ENCODE measurements at regions not wholly inside any gene's neighbourhood (a gene's known extent, or its start where the extent isn't known, plus 50 kb on each side); places are given as distances from the start of the nearest gene placed in this dataset.

- no peak overlapping the region for H2AK5ac ChIP-seq (ENCODE audit: insufficient read length, low read length)
- no peak overlapping the region for H3K27ac Mint-ChIP-seq
- WGBS (ENCODE audit: extremely low coverage, insufficient read length, low lambda C conversion rate) = no CpG with 5 or more reads among the region's 3 CpGs
Measured at GRCh38 chr6:163738725-163739407, 324.3 kb downstream of the QKI start.

More at GRCh38 chr6:163738725-163739407, 324.3 kb downstream of the QKI start:
- Histone ChIP-seq H4K20me1 (ENCODE audit: control insufficient read depth, insufficient read depth, insufficient read length) (no peaks in the 10 kb centered on the region), H3K23me2 (ENCODE audit: insufficient read length, low read depth, low read length, poor library complexity, severe bottlenecking) (no peaks in the 10 kb centered on the region), H2BK20ac (ENCODE audit: low read depth, low read length, poor library complexity, severe bottlenecking) (no peak overlapping the region), H3K14ac (ENCODE audit: insufficient read depth, low read length) (no peak overlapping the region), H2BK5ac (ENCODE audit: insufficient read length, low read length) (no peak overlapping the region), H3K79me2 (ENCODE audit: insufficient read depth, low read length) (no peaks in the 10 kb centered on the region), H3K27ac (ENCODE audit: insufficient read length, low read depth, low read length) (no peak overlapping the region), H4K8ac (replicated peaks; ENCODE audit: insufficient read length, low read depth, low read length) (no peak overlapping the region), H3K9me3 (ENCODE audit: control insufficient read depth, low read depth, low read length) (no peaks in the 10 kb centered on the region), H4K91ac (ENCODE audit: insufficient read length, low read depth, low read length) (no peak overlapping the region), H2AFZ (ENCODE audit: low read length) (no peak overlapping the region), H2BK15ac (ENCODE audit: low read depth, low read length) (no peak overlapping the region), H3K27me3 (ENCODE audit: insufficient read depth, low read length) (no peaks in the 10 kb centered on the region), H3K9ac (ENCODE audit: extremely low read depth, insufficient read length, low read length) (no peak overlapping the region), H4K5ac (ENCODE audit: insufficient read length, low read depth, low read length) (no peak overlapping the region), H2BK12ac (ENCODE audit: insufficient read length, low read depth, low read length) (no peak overlapping the region), H3T11ph (ENCODE audit: low read length) (no peak overlapping the region), H3K4me1 (ENCODE audit: insufficient read depth, low read length) (peaks cover 6% of the 10 kb centered on the region; the same call in 1 of the 2 replicates), H3K4me2 (ENCODE audit: insufficient read depth, insufficient read length, low read length) (no peak overlapping the region), H3K4ac (ENCODE audit: low read depth, low read length) (no peak overlapping the region), H3K18ac (ENCODE audit: insufficient read length, low read depth, low read length) (no peak overlapping the region), H3K56ac (ENCODE audit: insufficient read length, low read depth, low read length) (no peak overlapping the region), H3K23ac (ENCODE audit: insufficient read length, low read depth, low read length) (no peak overlapping the region), H2BK120ac (ENCODE audit: low read depth, low read length, poor library complexity, severe bottlenecking) (no peak overlapping the region), H3K79me1 (ENCODE audit: insufficient read depth, low read depth, low read length, poor library complexity, severe bottlenecking) (no peaks in the 10 kb centered on the region)
- Mint-ChIP-seq H3K27me3 (ENCODE audit: low read depth) (peaks cover 3% of the 10 kb centered on the region), H3K36me3 (ENCODE audit: insufficient read depth in 1 of 3, low read depth in 3 of 3) (no peaks in the 10 kb centered on the region; a peak in 1 of 7 replicates), H3K4me3 (no peak overlapping the region), H3K4me1 (peaks cover 11 to 18% of the 10 kb centered on the region in 2 experiments), H3K9me3 (no peaks in the 10 kb centered on the region)
- DNase-seq = no peak
- TF ChIP-seq, protein P1, sequence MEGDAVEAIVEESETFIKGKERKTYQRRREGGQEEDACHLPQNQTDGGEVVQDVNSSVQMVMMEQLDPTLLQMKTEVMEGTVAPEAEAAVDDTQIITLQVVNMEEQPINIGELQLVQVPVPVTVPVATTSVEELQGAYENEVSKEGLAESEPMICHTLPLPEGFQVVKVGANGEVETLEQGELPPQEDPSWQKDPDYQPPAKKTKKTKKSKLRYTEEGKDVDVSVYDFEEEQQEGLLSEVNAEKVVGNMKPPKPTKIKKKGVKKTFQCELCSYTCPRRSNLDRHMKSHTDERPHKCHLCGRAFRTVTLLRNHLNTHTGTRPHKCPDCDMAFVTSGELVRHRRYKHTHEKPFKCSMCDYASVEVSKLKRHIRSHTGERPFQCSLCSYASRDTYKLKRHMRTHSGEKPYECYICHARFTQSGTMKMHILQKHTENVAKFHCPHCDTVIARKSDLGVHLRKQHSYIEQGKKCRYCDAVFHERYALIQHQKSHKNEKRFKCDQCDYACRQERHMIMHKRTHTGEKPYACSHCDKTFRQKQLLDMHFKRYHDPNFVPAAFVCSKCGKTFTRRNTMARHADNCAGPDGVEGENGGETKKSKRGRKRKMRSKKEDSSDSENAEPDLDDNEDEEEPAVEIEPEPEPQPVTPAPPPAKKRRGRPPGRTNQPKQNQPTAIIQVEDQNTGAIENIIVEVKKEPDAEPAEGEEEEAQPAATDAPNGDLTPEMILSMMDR (conservative IDR thresholded peaks at IDR 0.05) = no peak

Measured in H9 (cell line).